SW480 (cell line): ENCODE measurements at regions not wholly inside any gene's neighbourhood (a gene's known extent, or its start where the extent isn't known, plus 50 kb on each side); places are given as distances from the start of the nearest gene placed in this dataset.

ENCODE experiments used
- DNase-seq: peaks from one replicate; pipeline ENCODE4 v3.0.0-alpha.2; 2016; ENCODE audit warnings: low spot score

DNA sequence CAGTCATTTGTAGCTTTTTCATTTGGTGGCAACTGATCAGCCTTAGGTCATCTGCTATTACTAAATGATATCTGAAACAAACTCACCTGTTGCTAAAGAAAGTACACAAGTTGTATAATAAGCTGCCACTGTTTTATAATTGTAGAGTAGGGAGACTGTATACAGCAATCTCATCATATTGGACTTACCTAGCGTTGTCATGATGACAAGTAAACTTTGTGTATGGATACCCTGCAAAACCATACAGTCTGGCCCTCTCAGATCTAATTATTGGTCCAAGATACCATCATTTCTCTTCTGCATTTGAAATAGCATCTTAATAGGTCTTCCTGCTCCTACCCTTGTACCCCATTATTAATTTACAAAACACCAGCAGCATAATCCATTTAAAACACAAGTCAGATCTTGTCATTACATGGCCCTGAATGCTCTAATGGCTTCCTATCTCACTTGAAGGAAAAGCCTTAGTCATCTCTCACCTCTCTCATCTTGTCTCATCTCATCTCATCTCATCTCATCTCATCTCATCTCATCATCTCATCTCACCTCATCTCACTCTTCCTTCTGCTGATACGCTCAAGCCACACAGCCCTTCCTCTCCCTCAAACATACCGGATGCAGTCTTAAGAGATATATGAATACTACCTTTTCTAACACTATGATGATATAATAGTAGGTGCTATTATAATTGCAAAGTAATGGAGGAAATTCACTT is 540.6 kb downstream of the MDFIC start:
- no peak for DNase-seq

DNA sequence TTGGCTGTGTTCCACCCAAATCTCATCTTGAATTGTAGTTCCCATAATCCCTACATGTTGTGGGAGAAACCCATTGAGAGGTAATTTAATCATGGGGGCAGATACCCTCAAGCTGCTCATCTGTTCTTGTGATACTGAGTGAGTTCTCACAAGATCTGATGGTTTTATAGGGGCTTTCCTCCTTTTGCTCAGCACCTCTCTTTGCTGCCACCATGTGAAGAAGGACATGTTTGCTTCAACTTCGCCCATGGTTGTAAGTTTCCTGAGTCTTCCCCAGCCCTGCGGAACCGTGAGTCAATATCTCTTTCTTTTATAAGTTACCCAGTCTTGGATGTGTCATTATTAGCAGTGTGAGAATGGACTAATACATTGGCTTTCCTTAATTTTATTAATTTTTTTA is 527.8 kb downstream of the MDFIC start:
- no peak for DNase-seq

DNA sequence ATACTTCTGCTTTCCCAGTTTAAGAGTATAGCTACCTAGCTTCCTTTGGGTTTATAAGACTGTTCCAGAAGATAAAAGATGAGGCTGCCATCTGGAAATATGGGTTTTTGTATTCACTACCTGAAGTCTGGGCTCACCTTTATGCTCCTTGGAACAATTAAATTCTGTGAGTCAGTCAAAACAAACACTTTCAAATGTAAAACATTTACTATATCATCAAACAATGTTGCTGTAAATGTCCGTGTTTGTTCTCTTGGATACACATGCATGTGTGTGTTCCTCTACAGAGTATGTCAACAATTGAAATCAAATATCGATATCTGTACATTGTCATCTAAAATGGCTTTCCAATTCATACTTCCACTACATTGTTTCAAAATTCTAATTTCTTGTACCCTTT is 525.6 kb downstream of the MDFIC start:
- no peak for DNase-seq

DNA sequence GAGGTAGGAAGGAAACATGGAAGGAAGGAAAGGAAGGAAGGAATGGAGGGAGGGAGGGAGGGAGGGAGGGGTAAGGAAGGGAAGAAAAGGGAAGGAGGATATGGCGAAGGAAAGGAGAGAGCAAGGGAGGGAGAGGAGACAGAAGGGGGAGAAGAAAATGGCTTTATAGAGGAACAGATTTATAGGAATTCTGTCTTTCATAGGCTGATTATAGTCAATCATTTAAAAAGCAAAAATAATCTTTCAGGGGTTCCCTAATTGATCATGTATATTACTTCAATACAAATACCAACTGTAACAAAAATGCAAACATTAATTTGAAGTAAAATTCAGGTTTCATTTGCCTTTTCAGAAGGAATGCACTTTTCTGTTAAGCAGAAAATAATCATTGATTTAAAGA is 519.1 kb downstream of the MDFIC start:
- no peak for DNase-seq

DNA sequence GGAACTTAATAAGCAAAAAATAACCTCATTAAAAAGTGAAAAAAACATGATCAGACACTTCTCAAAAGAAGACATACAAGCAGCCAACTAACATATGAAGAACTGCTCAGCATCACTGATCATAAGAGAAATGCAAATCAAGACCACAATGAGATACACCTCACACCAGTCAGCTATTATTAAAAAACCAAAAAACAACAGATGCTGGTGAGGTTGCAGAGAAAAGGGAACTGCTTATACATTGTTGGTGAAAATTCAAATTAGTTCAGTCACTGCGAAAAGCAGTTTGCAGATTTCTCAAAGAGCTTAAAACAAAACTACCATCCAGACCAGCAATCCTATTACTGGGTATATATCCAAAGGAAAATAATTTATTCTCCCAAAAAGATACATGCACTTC is 513.3 kb downstream of the MDFIC start:
- DNase-seq, result no peak

DNA sequence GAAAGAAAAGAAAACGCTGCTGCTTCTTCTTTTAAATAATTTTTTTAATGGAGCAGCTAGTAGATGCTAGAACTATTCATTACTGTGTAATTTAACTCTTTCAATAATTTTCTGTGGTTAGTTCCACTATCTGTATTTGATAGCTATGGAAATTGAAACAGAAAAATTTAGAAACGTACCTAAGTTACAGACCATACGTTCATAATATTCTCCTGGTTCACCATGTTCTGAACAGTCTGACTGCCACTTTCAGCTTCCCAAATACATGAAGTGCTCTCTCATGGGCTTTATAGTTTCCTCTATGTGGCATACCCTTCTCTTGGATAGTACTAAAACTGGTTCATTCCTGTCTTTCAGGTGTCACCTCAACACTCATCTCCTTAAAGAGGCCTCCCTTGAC is 508.0 kb downstream of the MDFIC start:
- DNase-seq, result no peak

DNA sequence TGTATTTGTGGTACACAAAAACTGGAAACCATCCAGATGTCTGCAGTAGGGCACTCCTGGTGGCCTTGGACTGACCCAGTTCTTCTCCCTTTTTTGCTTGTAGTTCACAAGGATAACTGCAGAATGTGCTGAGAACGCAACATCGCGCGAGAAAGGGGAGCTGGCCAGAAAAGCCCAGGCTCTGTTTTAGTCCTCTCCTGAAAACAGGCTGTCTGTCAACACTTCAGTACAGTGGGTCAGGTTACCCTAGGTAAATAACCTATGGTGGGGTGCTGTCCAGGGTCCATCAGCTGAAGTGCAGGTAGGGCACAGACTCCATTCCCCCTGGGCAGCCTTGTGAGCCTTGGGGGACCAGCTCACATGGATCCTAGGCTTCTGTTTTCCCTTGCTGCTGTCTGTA is 495.8 kb downstream of the MDFIC start:
- no peak for DNase-seq

DNA sequence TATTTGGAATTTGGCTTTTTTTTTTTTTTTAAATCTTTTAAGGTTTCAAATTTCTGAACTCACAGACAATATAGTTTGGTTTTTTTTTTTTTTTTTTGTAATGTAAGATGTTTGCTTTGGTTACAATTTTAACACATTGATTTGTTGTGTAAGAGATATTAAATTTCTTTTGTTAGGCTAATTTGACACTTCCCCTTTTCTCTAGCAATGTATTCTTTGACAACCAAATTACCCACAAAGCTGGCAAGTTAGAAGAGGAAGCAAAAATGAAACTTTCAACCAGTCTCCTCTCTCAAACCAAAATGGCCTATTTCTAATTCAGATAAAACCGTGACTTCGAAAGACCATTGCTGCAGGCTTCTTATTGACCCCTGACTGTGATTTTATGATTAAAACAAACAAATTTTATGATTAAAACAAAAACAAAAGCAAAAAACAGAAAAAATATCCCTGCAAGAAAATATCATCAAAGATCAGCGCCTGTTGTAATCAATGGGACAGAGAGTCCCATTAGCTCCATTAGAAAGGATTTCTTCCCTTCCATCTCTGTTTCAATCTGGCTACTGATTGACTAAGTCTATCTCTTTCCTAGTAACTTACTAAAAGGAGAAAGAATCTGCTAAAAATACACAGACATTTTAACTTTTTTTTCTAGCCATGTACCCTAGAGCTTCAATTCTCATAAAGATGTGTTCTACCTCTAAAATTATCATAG is 489.2 kb downstream of the MDFIC start:
- no peak for DNase-seq

DNA sequence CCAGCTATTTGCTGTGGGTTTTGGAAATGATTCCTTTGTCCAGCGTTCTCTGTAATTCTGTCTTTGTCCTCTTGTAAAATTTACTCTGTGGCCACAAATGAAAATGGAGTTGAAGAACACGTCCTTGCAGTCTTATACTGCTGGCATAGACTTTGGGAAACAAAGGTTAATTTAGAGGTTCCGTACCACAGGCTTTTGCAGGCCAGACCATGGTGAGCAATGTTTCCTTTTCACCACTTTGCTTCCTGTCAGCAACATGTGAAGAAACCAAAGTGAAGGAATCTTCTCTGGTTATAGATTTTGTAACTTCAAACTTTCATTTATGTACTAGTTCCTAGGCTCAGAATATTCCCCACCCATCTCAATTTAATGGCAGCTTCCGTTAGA is 488.5 kb downstream of the MDFIC start:
- no peak for DNase-seq

DNA sequence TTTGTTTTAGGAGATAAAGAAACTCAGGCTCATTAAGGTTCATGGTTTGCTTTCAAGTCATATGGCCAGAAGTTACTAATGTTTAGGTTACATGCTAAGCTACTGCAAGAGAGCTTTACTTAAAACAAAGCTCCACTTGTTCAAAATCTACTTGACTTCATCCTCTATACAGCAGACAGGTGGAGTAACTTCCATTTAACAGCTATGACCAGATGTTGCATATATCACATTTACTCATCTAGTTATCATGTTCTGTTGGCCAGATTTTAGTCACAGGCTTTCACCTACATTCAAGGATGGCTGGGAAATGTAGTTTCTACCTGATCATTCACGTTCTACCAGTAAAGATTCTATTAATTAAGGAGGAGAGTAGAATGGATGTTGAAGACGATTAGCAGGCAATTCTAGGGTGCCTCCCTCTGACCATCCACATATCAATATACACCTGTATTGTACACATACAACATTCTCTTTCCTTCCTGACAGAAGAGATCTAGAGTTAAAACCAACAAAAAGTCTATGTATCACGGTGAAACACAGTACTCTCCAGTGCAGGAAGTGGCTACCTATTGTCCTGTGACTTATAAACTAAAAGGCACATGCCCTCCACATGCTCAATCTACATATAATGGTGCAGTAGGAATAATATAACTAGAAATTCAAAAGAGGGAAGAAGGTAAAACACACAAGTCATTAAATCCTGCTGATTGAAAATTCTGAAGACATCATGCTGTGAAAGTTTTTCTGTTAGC is 488.0 kb downstream of the MDFIC start:
- DNase-seq, result no peak

DNA sequence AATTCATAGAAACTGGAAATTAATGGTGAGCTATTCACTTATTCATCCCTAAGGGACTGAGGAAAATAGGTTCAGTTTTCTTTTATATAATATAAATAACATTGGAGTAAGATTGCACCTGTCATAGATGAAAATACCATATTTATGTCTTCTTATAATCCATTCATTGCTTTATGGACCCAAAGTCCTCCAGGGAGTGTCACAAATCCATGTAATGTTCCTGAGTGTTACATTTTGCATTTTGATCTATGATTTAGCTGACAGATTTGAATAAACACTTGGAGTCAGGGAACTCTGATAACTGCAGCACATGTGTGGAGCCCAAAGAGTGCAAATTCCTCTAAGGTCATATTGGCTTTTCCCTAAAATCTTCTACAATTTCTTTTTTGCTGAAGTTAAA is 484.3 kb downstream of the MDFIC start:
- DNase-seq, result no peak

DNA sequence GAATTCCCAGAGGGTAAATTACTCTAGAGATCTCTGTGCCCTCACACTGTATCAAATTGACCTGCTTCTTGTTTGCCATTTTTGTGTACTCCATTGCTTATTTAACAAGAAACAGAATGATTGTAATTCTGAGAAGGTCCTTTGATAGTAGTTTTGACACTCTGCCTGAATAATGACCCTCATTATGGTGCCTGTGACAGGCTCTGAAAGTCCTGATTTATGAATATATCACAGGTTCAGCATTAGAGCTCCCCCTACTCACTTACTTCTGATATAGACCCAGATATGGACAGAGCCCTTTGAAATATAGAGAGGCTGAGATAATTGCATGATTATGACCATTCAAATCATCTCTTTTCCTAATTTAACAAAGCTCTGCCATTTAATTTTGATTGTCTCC is 465.2 kb downstream of the MDFIC start:
- no peak for DNase-seq

DNA sequence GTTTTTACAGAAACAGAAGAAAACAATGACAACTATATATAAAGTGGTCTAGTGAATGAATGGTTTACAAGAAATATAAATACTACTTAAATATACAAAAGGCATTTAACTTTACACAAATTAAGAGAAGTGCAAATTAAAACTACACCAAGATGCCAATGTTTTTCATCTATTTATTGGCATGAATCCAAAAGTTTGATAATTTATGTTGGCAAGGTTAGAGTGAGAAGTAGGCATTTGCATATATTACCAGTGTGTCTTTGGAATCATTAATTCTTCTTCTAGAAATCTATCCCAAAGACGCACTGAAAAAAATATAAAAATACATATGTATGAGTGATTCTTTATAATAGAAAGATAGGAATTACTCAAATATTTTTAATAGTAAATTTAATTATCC is 457.4 kb downstream of the MDFIC start:
- DNase-seq, result no peak

DNA sequence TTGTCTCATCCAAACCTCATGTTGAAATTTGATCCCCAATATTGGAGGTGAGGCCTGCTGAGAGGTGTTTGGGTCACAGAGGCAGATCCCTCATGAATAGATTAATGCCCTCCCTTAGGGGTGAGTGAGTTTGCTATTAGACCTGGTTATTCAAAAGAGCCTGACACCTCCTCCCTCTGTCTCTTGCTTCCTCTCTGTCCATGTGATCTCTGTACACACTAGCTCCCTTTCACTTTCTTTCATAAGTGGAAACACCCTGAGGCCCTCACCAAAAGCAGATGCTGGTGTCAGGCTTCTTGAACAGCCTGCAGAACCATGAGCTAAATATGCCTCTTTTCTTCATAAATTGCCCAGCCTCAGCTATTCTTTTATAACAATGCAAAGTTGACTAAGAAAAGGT is 447.1 kb downstream of the MDFIC start:
- DNase-seq, result no peak

DNA sequence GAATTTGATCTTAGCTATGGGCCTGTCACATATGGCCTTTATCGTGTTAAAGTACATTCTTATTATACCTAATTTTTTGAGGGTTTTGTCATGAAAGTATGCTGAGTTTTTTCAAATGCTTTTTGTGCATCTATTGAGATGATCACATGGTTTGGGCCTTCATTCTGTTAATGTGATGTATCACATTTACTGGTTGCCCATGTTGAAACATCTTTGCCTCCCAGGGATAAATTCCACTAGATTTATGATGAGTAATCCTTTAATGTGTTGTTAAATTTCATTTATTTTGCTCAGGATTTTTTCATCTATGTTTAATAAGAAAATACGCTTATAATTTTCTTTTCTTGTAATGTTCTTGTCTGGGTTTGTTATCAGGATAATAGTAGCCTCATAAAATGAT is 442.0 kb downstream of the MDFIC start:
- no peak for DNase-seq

DNA sequence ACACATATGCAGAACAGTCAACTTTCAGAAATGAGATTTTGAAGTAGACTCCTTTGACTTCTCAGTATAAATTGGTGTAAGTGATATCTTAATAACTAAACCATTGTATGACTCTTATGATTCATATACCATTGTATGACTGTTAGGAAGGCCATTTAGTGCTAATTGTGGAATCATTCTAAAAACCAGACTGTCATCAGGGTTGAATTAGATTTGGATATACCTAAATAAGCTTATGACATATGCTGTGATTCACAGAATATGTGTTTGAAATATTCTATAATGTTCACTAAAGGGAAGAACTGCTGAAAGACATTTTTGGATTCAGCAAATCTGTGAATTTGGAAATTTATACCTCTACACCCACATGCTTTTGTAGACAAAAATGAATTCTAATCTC is 438.1 kb downstream of the MDFIC start:
- no peak for DNase-seq

DNA sequence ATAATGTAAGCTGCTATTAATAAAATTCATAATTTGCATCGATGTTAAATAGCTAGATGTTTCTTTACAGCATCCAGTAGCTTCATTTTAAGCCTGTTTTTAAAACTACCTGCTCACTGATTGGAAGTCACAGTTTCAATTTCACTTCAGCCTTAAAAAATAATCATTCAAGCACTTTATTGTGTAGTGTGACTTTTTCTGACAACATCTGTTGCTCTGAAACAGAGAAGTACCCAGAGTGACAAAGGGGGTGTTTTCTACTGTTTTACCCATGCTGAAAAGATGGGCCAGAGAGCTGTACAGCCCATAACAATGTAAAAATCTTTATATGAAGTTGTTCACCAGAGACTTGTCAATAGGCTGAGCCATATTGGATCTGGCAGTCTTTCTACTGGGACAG is 437.2 kb downstream of the MDFIC start:
- DNase-seq, result no peak

DNA sequence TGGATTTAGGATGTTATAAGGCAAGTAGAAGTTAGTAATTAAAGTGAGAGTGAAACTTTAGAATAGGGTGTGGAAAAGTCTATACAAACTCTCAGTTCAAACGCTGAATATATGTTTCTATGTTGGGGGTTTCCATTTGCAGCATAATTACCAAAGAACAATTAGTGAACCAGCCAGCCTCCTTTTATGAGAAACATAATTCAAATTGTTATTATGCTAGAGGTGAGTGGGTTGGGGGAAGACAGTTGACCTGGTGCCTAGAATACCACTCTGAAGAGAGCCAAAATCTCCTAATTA is 435.8 kb downstream of the MDFIC start:
- DNase-seq, result no peak

DNA sequence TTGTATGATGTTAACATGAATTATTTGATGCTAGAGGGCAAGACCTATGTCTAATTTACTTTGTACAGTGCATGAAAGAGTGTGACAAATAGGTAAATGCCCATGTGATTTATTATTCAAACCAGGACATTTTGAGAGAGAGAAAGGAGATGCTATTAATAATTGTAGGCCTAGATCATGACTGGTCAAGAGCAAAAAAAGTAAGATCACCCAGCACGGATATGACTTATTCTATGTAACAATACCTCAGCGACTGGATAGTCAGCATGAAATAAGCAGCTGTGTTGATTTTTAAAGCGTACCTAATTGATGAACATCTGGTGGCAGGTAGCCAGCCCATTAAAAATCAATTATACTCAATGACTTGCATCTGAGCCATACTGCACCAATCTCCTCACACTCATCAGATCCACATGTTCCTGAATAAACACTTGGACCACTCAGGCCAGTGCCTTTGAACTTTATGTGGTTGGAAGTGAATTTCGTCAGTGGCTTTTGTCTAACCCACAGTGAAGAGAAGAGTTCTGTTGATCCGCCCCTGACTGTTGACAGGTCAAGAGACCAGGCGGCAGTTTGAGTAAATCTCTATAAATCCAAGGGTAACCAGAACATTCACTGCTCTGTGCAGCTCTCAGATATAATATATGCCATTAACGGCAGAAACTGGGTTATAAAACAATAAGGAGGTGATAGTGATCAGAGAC is 435.3 kb downstream of the MDFIC start:
- DNase-seq, result peak; percentile 69

DNA sequence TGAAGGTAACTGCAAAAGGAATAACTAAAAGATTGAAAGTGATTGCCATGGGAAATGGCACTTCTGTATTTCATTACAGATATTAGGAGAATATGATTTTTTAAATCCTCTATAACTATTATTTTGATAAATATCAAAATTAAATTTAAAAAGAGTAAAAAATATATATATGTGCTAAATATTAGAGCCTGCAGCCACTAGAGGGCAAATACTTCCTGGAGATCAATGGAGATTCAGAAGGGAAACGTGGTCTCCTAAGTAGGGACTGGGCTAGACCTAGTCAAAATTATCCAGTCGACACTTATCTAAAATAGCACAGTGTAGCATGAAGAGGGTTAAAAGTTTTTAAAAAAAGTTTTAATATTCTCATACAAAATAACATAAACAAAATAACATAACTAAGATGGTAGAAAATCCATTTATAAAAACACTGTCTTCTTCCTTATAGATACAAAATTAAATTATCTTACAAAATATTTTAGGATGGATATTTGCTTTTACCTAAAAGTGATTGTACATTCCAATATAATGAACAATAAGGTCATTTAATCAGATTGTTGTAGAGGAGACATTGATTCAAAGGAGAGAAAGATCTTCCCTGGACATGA is 434.3 kb downstream of the MDFIC start:
- DNase-seq, result peak; percentile 21

DNA sequence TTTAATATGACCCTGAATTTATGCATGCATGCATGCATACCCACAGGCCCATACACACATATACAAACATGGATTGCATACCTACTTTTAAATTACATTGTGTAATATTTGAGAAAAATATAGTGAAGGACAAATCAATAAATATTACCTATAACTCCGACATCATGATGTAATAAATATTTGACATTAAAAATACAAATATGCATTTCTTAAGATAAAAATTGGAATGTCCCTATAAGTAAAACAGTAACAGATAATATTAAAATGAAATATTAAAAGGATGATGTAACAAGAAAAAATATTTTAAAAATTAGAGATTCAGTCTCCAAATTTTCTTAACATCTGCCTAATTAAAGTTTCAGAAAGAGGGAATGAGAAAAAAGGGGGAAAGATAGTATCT is 433.0 kb downstream of the MDFIC start:
- DNase-seq, result no peak

DNA sequence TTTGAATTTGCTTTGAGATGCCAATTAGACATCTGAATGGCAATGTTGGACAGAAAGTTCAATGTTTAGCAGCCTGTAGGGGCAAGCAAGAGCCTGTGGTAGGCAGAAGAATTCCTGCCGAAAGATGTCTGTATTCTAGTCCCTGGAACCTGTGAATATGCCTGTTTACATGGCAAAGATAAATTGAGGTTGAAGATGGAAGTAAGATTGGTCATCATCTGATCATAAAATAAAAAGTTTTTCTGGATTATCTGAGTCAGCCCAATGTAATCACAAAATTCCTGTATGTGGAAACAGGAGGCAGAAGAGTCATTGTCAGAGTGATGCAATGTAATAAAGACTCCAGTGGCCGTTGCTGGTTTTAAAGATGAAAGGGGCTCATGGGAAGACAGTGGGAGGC is 430.5 kb downstream of the MDFIC start:
- DNase-seq, result no peak

DNA sequence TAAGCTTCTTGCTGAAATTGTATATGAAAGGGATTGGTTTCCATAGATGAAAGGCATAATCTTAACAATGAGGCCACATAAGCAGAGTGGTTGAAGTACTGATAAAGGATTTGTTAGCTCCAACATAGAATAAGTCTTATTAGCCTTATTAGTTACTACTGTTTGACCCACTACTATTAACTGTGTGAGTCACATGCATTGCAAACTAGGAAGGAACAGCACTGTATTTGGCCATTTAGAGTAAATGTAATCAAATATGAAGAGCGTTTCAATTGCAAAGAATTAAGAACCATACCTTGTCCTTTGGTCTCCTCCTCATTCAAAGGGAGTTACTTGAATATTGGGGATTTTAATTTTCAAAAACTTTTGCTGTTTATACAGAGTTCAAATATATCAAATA is 428.9 kb downstream of the MDFIC start:
- no peak for DNase-seq
